Activated T-helper 2 cell treated with anti-CD3 and anti-CD28 coated beads, Interferon-gamma antibody, Interleukin-2, Interleukin-4, amounts not matched to agents 10 μg/mL and 5 μg/mL and 100 μg/mL, durations not matched to agents 14 hours and 24 hours and 36 hours (primary cell): ENCODE measurements at regions not wholly inside any gene's neighbourhood (a gene's known extent, or its start where the extent isn't known, plus 50 kb on each side); places are given as distances from the start of the nearest gene placed in this dataset.

Experiments
- DNase-seq: peaks from one replicate; pipeline ENCODE4 v3.0.0; 2021; ENCODE audit warnings: low spot score
- H3K27ac Mint-ChIP-seq: one replicate; pipeline ENCODE4 v1.8.0; 2021; ENCODE audit warnings: mixed read lengths
- H3K27me3 Mint-ChIP-seq: one replicate; pipeline ENCODE4 v1.8.0; 2021; ENCODE audit warnings: low read depth, mixed read lengths
- H3K36me3 Mint-ChIP-seq: one replicate; pipeline ENCODE4 v1.8.0; 2021; ENCODE audit warnings: low read depth, mixed read lengths
- H3K4me1 Mint-ChIP-seq: one replicate; pipeline ENCODE4 v1.8.0; 2021; ENCODE audit warnings: low read depth, mixed read lengths
- H3K4me3 Mint-ChIP-seq: one replicate; pipeline ENCODE4 v1.8.0; 2021; ENCODE audit warnings: low read depth, mild to moderate bottlenecking, moderate library complexity, mixed read lengths
- H3K9me3 Mint-ChIP-seq: one replicate; pipeline ENCODE4 v1.8.0; 2021; ENCODE audit warnings: mixed read lengths
- intact Hi-C: fragments of 100-400 bp; cut with micrococcal nuclease; formaldehyde crosslinking; loops from one replicate; pipeline ENCODE4 v1.15.1; 2023

DNA sequence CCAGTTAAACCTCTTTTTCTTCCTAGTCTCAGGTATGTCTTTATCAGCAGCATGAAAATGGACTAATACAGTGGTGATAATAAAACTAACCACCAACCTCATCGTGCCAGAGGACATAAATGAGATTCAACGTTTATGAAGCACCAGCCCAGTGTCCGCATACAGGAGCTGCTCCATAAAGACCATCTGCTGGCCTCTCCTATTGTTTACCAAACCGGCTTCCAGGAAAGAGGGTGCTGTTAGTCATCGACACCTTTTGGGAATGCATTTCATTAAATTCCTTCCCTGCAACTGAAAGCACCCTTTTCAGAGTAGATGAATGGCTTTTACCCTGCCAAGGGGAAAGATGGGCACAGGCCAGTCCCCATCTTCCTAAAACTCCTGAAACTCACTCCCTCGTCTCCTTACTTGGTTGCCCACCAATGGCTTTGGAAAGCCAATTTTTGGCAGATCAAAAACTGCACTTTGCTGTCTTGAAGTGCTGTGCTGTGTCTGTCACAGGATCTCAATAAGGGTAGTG, 122.1 kb downstream of the AQP9 start:
- no peak overlapping the region for H3K4me3 Mint-ChIP-seq
- no peak overlapping the region for H3K27ac Mint-ChIP-seq
- DNase-seq, result no peak
- H3K36me3 Mint-ChIP-seq, result no peaks in the 10 kb centered on the region
- H3K9me3 Mint-ChIP-seq, result no peaks in the 10 kb centered on the region
- H3K27me3 Mint-ChIP-seq, result peaks cover 10% of the 10 kb centered on the region
- intact Hi-C loops, result no loop called here
- H3K4me1 Mint-ChIP-seq, result peaks cover 12% of the 10 kb centered on the region

- no peak for DNase-seq
- Mint-ChIP-seq H3K27ac (no peak overlapping the region), H3K27me3 (peaks cover 10% of the 10 kb centered on the region), H3K9me3 (no peaks in the 10 kb centered on the region), H3K4me1 (peaks cover 12% of the 10 kb centered on the region), H3K4me3 (no peak overlapping the region), H3K36me3 (no peaks in the 10 kb centered on the region)
- intact Hi-C loops, result no loop called here
Measured at GRCh38 chr15:58260725-58261267, 122.6 kb downstream of the AQP9 start.

GRCh38 chr15:58261368-58261767, 123.2 kb downstream of the AQP9 start:
- Mint-ChIP-seq H3K27me3 (peaks cover 8% of the 10 kb centered on the region), H3K9me3 (no peaks in the 10 kb centered on the region), H3K36me3 (no peaks in the 10 kb centered on the region), H3K4me3 (no peak overlapping the region), H3K4me1 (peaks cover 12% of the 10 kb centered on the region), H3K27ac (no peak overlapping the region)
- intact Hi-C loops, result no loop called here
- DNase-seq, result no peak

- Mint-ChIP-seq H3K9me3 (no peaks in the 10 kb centered on the region), H3K27ac (no peak overlapping the region), H3K4me3 (no peak overlapping the region), H3K4me1 (peaks cover 12% of the 10 kb centered on the region), H3K27me3 (no peaks in the 10 kb centered on the region), H3K36me3 (no peaks in the 10 kb centered on the region)
- DNase-seq, result no peak
- intact Hi-C loops, result no loop called here
Measured at GRCh38 chr15:58264053-58264971, 126.1 kb downstream of the AQP9 start.

GRCh38 chr15:58267051-58267450, 128.9 kb downstream of the AQP9 start:
- Mint-ChIP-seq H3K4me3 (no peak overlapping the region), H3K4me1 (peaks cover 20% of the 10 kb centered on the region), H3K27ac (no peak overlapping the region), H3K27me3 (no peaks in the 10 kb centered on the region), H3K9me3 (peaks cover 14% of the 10 kb centered on the region), H3K36me3 (peaks cover 5% of the 10 kb centered on the region)
- DNase-seq, result no peak
- intact Hi-C loops, result no loop called here

DNA sequence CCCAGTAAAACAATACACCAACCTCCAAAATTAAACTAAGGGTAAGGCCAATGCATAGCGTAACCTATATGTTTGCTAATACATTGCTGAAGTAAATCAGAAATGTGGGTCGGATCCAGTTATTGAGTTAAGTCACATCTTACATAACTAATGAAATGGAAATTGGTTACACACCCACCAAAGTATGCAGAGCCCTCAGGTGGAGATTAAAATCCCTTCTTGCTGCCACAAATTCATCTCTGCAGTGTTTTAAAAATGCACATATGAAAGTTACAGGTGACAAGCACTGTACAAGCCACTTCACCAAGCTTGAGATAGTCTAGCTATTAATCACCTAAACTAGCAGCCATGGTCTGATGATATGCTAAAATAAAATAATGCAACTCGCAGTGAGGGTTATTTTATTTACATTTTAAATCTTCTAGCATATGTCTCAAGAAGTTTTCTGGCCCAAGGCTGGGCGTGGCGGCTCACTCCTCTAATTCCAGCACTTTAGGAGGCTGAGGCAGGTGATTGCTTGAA, 130.6 kb downstream of the AQP9 start:
- H3K36me3 Mint-ChIP-seq, result peaks cover 5% of the 10 kb centered on the region
- no peaks in the 10 kb centered on the region for H3K27me3 Mint-ChIP-seq
- intact Hi-C loops, result no loop called here
- H3K4me1 Mint-ChIP-seq, result peaks cover 18% of the 10 kb centered on the region
- peaks cover 14% of the 10 kb centered on the region for H3K9me3 Mint-ChIP-seq
- no peak for DNase-seq
- no peak overlapping the region for H3K27ac Mint-ChIP-seq
- no peak overlapping the region for H3K4me3 Mint-ChIP-seq

GRCh38 chr15:58269455-58270414, 131.6 kb downstream of the AQP9 start:
- Mint-ChIP-seq H3K27ac (no peak overlapping the region), H3K4me3 (no peak overlapping the region), H3K9me3 (peaks cover 14% of the 10 kb centered on the region), H3K4me1 (peaks cover 8% of the 10 kb centered on the region), H3K36me3 (peaks cover 5% of the 10 kb centered on the region), H3K27me3 (no peaks in the 10 kb centered on the region)
- no peak for DNase-seq
- intact Hi-C loops, result loop anchor here (10.0 kb wide), 1 partner anchor 275 kb away; no protein-coding TSS in a partner anchor

DNA sequence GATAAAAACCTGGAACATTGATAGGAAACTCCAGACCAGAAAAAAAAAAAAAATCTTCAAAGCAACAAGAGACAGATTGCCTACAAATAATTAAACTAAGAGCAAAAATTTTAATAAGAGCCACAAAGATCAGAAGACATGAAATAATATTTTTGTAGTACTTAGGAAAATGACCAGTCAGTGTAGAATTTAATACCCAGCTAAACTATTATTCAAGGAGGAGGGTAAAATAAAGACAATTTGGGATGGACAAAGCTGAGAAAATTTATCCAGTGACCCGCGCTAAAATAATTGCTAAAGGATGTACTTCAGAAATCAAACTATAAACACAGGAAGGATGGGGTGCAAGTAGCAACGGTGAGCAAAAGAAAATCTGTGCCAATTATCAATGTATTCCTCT, 133.2 kb downstream of the AQP9 start:
- Mint-ChIP-seq H3K36me3 (peaks cover 5% of the 10 kb centered on the region), H3K27me3 (no peaks in the 10 kb centered on the region), H3K4me3 (no peak overlapping the region), H3K9me3 (peaks cover 14% of the 10 kb centered on the region), H3K4me1 (peaks cover 7% of the 10 kb centered on the region), H3K27ac (no peak overlapping the region)
- intact Hi-C loops, result loop anchor here (10.0 kb wide), 1 partner anchor 273 kb away; no protein-coding TSS in a partner anchor
- DNase-seq, result no peak

DNA sequence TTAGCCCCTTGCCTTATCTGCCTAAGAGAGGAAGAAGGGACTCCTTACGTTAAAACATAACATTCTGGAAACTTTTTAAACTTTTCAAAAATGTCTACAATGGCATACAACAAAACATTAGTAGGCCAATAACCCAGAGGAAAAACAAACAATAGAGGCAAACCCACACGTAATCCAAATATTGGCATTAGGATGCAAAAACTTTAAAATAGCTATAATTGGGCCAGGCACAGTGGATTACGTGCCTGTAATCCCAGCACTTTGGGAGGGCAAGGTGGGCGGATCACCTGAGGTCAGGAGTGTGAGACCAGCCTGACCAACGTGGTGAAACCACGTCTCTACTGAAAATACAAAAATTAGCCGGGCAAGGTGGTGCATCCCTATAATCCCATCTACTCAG, 134.9 kb downstream of the AQP9 start:
- Mint-ChIP-seq H3K27me3 (peaks cover 2% of the 10 kb centered on the region), H3K36me3 (peaks cover 5% of the 10 kb centered on the region), H3K4me1 (peaks cover 7% of the 10 kb centered on the region), H3K9me3 (peaks cover 14% of the 10 kb centered on the region), H3K27ac (no peak overlapping the region), H3K4me3 (no peak overlapping the region)
- no peak for DNase-seq
- intact Hi-C loops, result loop anchor here (10.0 kb wide), 1 partner anchor 272 kb away; no protein-coding TSS in a partner anchor

GRCh38 chr15:58274885-58275284, 136.7 kb downstream of the AQP9 start:
- intact Hi-C loops, result loop anchor here (10.0 kb wide), 1 partner anchor 270 kb away; no protein-coding TSS in a partner anchor
- peaks cover 1% of the 10 kb centered on the region for H3K4me1 Mint-ChIP-seq

GRCh38 chr15:58275785-58276184, 137.6 kb downstream of the AQP9 start:
- Mint-ChIP-seq H3K4me1 (no peaks in the 10 kb centered on the region), H3K9me3 (peaks cover 10% of the 10 kb centered on the region), H3K36me3 (peaks cover 5% of the 10 kb centered on the region), H3K27ac (no peak overlapping the region), H3K4me3 (no peak overlapping the region), H3K27me3 (peaks cover 11% of the 10 kb centered on the region)
- intact Hi-C loops, result loop anchor here (10.0 kb wide), 1 partner anchor 269 kb away; no protein-coding TSS in a partner anchor
- DNase-seq, result no peak

More at GRCh38 chr15:58274885-58275284, 136.7 kb downstream of the AQP9 start:
- Mint-ChIP-seq H3K27ac (no peak overlapping the region), H3K4me3 (no peak overlapping the region), H3K9me3 (peaks cover 14% of the 10 kb centered on the region), H3K36me3 (peaks cover 5% of the 10 kb centered on the region), H3K27me3 (peaks cover 6% of the 10 kb centered on the region)
- no peak for DNase-seq

DNA sequence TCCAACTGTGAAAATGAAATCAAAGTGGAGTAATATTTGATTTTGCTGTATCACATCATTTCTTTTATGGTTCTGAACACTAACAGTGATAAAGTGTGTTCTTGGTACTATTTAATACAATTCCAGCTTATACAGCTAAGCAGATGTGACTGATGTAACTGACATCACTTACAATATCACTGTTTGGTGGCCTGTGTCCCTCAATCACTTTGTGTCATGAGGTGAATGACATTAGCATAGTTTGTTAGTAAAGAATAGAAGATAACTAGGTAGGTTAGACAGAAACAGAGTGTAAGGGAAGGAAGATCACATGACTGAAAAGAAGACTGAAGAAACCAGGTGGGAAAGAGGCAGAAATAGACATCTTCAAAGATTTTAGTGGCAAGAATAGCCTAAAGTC, 138.7 kb downstream of the AQP9 start:
- H3K9me3 Mint-ChIP-seq, result no peaks in the 10 kb centered on the region
- H3K4me3 Mint-ChIP-seq, result no peak overlapping the region
- peaks cover 14% of the 10 kb centered on the region for H3K27me3 Mint-ChIP-seq
- H3K36me3 Mint-ChIP-seq, result no peaks in the 10 kb centered on the region
- no peaks in the 10 kb centered on the region for H3K4me1 Mint-ChIP-seq
- no peak for DNase-seq
- intact Hi-C loops, result loop anchor here (10.0 kb wide), 1 partner anchor 268 kb away; no protein-coding TSS in a partner anchor
- H3K27ac Mint-ChIP-seq, result no peak overlapping the region
